Keratinocyte (primary cell): ENCODE measurements at regions not wholly inside any gene's neighbourhood (a gene's known extent, or its start where the extent isn't known, plus 50 kb on each side); places are given as distances from the start of the nearest gene placed in this dataset.

Source experiments
- DNase-seq: peaks from one replicate; pipeline ENCODE4 v3.0.0-alpha.2; 2011; ENCODE audit warnings: low read depth, missing footprints, low spot score
- FAIRE-seq: peaks from 2 replicates; lab custom pipeline; 2011; peaks lifted over from hg19 to GRCh38; lab: Jason Lieb, UNC
- H2AFZ ChIP-seq: 2 replicates; pipeline ENCODE4 v1.6.0; 2012; ENCODE audit warnings: low read length, control low read depth, inconsistent platforms; ENCODE audit not compliant: control insufficient read depth
- H3K27ac ChIP-seq: 2 replicates; pipeline ENCODE4 v1.5.1; 2011; ENCODE audit warnings: low read length; ENCODE audit not compliant: control insufficient read depth, insufficient read depth
- H3K27me3 ChIP-seq: 3 replicates; pipeline ENCODE4 v1.6.0; 2011; ENCODE audit warnings: low read length; ENCODE audit not compliant: control insufficient read depth, insufficient read depth; ENCODE audit errors: extremely low read depth
- H3K36me3 ChIP-seq, 2 experiments: 2 replicates in 1 of 2; 3 replicates in 1 of 2; pipeline ENCODE4 v1.5.1; 2011; ENCODE audit warnings: low read length in 2 of 2, mild to moderate bottlenecking in 1 of 2; ENCODE audit not compliant: control insufficient read depth in 2 of 2, insufficient read depth in 2 of 2; ENCODE audit errors: extremely low read depth in 1 of 2
- H3K4me1 ChIP-seq: 3 replicates; pipeline ENCODE4 v1.5.1; 2011; ENCODE audit warnings: low read length; ENCODE audit not compliant: control insufficient read depth, insufficient read depth; ENCODE audit errors: extremely low read depth
- H3K4me2 ChIP-seq: 3 replicates; pipeline ENCODE4 v1.6.0; 2011; ENCODE audit warnings: low read depth, low read length; ENCODE audit not compliant: control insufficient read depth, insufficient read depth; ENCODE audit errors: extremely low read depth
- H3K4me3 ChIP-seq, 3 experiments: fragments of 200-600 bp in 1 of 3; sonication (generic) in 1 of 3; 2 replicates in 2 of 3; 3 replicates in 1 of 3; pipeline ENCODE4 v1.5.1; 2011 to 2016; ENCODE audit warnings: low read length in 3 of 3, mild to moderate bottlenecking in 3 of 3, control low read depth in 2 of 3, inconsistent platforms in 1 of 3, low read depth in 1 of 3, mixed read lengths in 1 of 3, mixed run types in 1 of 3, moderate library complexity in 1 of 3; ENCODE audit not compliant: control insufficient read depth in 2 of 3, insufficient read depth in 2 of 3; ENCODE audit errors: extremely low read depth in 1 of 3
- H3K79me2 ChIP-seq: 2 replicates; pipeline ENCODE4 v1.6.0; 2012; ENCODE audit warnings: low read length; ENCODE audit not compliant: control insufficient read depth, insufficient read depth
- H3K9ac ChIP-seq: 3 replicates; pipeline ENCODE4 v1.6.0; 2011; ENCODE audit warnings: low read length; ENCODE audit not compliant: control insufficient read depth, insufficient read depth; ENCODE audit errors: extremely low read depth
- H3K9me1 ChIP-seq: 3 replicates; pipeline ENCODE4 v1.6.0; 2011; ENCODE audit warnings: low read length; ENCODE audit not compliant: control insufficient read depth, insufficient read depth; ENCODE audit errors: extremely low read depth
- H3K9me3 ChIP-seq: 2 replicates; pipeline ENCODE4 v1.5.1; 2012; ENCODE audit warnings: low read depth, low read length; ENCODE audit not compliant: control insufficient read depth
- H4K20me1 ChIP-seq: 3 replicates; pipeline ENCODE4 v1.6.0; 2011; ENCODE audit warnings: low read length; ENCODE audit not compliant: control insufficient read depth, insufficient read depth; ENCODE audit errors: extremely low read depth
- EZH2 ChIP-seq: IDR thresholded peaks from one replicate; pipeline ENCODE4 v1.6.1; 2012; ENCODE audit warnings: inconsistent platforms, mild to moderate bottlenecking, low read length, moderate library complexity
- dilution Hi-C: fragments of 300-500 bp; cut with MboI; formaldehyde crosslinking; loops from one replicate; pipeline ENCODE4 v1.7.0; 2020; ENCODE audit warnings: low sequenced_read_pairs; ENCODE audit not compliant: extremely low pct_ligation_motif_present
- TF ChIP-seq, protein P1 (sequence below), 3 experiments: IDR thresholded peaks in 1 of 3; conservative IDR thresholded peaks in 1 of 3; optimal IDR thresholded peaks in 1 of 3; 2 replicates in 2 of 3; 3 replicates in 1 of 3; pipeline versions ENCODE3 to v1.5.1; 2011; ENCODE audit warnings: low read length in 3 of 3, mild to moderate bottlenecking in 3 of 3, moderate library complexity in 2 of 3, control low read depth in 1 of 3, inconsistent platforms in 1 of 3; ENCODE audit not compliant: insufficient read depth in 2 of 3; ENCODE audit errors: extremely low read depth in 1 of 3

DNA sequence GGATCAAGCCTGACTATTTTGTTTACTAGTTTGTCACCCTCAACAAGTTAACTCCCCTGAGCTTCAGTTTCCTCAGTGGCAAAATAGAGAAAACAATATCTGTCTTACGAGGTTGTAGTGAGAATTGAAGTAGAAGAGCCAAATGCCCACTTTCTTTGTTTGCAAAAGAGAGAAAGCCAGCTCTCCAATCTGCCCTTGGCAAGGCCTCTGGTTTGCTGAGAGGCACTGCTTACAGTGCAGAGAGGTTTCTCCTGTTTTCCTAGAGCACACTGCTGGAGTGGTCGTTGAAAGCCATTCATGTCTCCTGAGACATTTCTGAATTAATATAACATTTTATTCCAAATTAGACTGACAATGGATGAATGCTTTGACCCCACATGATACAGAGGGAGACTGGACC lies 260.5 kb upstream of the IGF1R start:
- dilution Hi-C loops: no loop called here
- Histone ChIP-seq H4K20me1 (no peaks in the 10 kb centered on the region), H2AFZ (no peak overlapping the region), H3K4me2 (no peak overlapping the region), H3K9me1 (no peaks in the 10 kb centered on the region), H3K27me3 (no peaks in the 10 kb centered on the region), H3K4me3 (no peak overlapping the region), H3K9ac (no peak overlapping the region), H3K27ac (no peak overlapping the region), H3K79me2 (no peaks in the 10 kb centered on the region), H3K9me3 (no peaks in the 10 kb centered on the region), H3K4me1 (no peaks in the 10 kb centered on the region), H3K36me3 (no peaks in the 10 kb centered on the region)
- DNase-seq: no peak
- TF ChIP-seq EZH2: no peak
- TF ChIP-seq, protein P1, sequence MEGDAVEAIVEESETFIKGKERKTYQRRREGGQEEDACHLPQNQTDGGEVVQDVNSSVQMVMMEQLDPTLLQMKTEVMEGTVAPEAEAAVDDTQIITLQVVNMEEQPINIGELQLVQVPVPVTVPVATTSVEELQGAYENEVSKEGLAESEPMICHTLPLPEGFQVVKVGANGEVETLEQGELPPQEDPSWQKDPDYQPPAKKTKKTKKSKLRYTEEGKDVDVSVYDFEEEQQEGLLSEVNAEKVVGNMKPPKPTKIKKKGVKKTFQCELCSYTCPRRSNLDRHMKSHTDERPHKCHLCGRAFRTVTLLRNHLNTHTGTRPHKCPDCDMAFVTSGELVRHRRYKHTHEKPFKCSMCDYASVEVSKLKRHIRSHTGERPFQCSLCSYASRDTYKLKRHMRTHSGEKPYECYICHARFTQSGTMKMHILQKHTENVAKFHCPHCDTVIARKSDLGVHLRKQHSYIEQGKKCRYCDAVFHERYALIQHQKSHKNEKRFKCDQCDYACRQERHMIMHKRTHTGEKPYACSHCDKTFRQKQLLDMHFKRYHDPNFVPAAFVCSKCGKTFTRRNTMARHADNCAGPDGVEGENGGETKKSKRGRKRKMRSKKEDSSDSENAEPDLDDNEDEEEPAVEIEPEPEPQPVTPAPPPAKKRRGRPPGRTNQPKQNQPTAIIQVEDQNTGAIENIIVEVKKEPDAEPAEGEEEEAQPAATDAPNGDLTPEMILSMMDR (optimal IDR thresholded peaks at IDR 0.05 in 1 of 3, IDR thresholded peaks at IDR 0.05 in 1 of 3, conservative IDR thresholded peaks at IDR 0.05 in 1 of 3; ENCODE audit: extremely low read depth in 1 of 3, insufficient read depth in 2 of 3, low read length in 3 of 3): no peak
- FAIRE-seq: no peak

DNA sequence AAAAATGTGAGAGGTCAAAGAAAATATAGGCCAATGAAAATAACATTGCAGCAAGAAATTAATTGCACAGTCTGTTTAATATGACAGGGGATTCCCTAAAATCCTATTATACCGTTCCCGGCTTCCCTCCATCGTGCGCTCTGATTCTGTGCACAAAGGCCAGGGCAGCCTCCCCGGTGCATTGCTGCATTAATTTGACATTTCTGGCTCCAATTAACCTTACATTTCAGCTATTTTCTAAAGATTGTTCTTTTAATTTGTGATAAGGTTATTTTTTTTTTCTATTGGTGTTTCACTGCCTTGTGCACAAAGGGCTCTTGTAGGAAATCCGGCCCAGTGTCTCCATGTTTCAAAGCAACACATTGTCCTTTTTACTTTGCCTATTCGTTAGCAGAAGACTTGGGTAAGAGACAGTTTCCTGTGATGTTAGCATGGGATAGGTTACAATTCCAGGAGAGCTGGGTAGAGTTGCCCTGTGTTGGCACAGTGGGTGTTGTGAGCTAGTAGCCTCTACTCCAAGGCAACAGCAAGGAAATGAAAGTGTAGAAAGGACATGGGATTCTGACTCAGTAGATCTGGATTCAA lies 257.3 kb upstream of the IGF1R start:
- dilution Hi-C loops: no loop called here
- no peak overlapping the region for H2AFZ ChIP-seq
- DNase-seq: no peak
- TF ChIP-seq, protein P1 (optimal IDR thresholded peaks at IDR 0.05 in 1 of 3, IDR thresholded peaks at IDR 0.05 in 1 of 3, conservative IDR thresholded peaks at IDR 0.05 in 1 of 3; ENCODE audit: extremely low read depth in 1 of 3, insufficient read depth in 2 of 3, low read length in 3 of 3): no peak
- no peak for TF ChIP-seq EZH2
- no peak overlapping the region for H3K4me2 ChIP-seq
- no peak overlapping the region for H3K27ac ChIP-seq
- H3K36me3 ChIP-seq: no peaks in the 10 kb centered on the region
- H4K20me1 ChIP-seq: no peaks in the 10 kb centered on the region
- H3K9me1 ChIP-seq: no peaks in the 10 kb centered on the region
- H3K4me3 ChIP-seq: no peak overlapping the region
- H3K27me3 ChIP-seq: peaks cover 7% of the 10 kb centered on the region
- no peaks in the 10 kb centered on the region for H3K9me3 ChIP-seq
- FAIRE-seq: no peak
- no peaks in the 10 kb centered on the region for H3K4me1 ChIP-seq
- no peak overlapping the region for H3K9ac ChIP-seq
- no peaks in the 10 kb centered on the region for H3K79me2 ChIP-seq
